ENCODE measurements at regions not wholly inside any gene's neighbourhood (a gene's known extent, or its start where the extent isn't known, plus 50 kb on each side); places are given as distances from the start of the nearest gene placed in this dataset.

DNA sequence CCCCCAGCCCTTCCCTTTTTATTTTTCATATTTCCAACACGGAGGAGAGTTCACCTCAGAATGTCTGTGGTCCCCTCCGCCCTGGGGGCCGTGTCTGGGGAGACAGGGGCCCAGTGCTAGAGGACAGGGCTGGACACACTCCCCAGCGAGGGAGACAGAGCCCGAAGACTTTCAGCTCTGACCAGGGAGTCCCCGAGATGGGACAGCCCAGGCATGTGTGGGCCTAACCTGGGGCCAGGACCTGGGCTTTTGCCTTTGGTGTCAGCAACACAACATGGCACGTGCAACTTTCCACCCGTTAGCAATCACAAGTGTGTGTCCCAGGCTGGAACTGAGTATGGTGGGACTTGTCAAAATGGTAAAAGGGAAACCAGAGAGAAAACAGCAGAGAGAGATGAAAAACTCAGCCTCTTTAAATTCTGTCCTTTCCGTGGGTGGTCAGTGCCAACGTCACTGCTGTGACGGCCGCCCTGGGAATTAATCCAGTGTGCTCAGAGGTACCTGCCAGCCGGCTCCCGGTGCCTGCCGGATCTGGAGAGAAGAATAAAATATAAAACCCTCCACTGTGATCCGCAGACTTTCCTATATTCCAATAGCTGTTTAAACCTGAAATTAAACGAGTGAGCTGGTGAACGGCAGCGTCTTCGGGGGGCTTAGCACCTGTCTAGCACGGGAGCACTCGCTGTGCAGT, 245.8 kb downstream of the EIPR1 start:
- TF ChIP-seq, protein P1, sequence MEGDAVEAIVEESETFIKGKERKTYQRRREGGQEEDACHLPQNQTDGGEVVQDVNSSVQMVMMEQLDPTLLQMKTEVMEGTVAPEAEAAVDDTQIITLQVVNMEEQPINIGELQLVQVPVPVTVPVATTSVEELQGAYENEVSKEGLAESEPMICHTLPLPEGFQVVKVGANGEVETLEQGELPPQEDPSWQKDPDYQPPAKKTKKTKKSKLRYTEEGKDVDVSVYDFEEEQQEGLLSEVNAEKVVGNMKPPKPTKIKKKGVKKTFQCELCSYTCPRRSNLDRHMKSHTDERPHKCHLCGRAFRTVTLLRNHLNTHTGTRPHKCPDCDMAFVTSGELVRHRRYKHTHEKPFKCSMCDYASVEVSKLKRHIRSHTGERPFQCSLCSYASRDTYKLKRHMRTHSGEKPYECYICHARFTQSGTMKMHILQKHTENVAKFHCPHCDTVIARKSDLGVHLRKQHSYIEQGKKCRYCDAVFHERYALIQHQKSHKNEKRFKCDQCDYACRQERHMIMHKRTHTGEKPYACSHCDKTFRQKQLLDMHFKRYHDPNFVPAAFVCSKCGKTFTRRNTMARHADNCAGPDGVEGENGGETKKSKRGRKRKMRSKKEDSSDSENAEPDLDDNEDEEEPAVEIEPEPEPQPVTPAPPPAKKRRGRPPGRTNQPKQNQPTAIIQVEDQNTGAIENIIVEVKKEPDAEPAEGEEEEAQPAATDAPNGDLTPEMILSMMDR (IDR thresholded peaks at IDR 0.05; ENCODE audit: low read depth, low read length) = no peak
- no peak overlapping the region for H3K27ac ChIP-seq
- H3K4me3 ChIP-seq (ENCODE audit: low read depth, low read length) = no peak overlapping the region
- peaks cover 6% of the 10 kb centered on the region for H3K9me3 ChIP-seq (ENCODE audit: severe bottlenecking)
- no peak for DNase-seq
- no peaks in the 10 kb centered on the region for H3K27me3 ChIP-seq (ENCODE audit: insufficient read depth, low read depth, severe bottlenecking)
- no peaks in the 10 kb centered on the region for H3K36me3 ChIP-seq

DNA sequence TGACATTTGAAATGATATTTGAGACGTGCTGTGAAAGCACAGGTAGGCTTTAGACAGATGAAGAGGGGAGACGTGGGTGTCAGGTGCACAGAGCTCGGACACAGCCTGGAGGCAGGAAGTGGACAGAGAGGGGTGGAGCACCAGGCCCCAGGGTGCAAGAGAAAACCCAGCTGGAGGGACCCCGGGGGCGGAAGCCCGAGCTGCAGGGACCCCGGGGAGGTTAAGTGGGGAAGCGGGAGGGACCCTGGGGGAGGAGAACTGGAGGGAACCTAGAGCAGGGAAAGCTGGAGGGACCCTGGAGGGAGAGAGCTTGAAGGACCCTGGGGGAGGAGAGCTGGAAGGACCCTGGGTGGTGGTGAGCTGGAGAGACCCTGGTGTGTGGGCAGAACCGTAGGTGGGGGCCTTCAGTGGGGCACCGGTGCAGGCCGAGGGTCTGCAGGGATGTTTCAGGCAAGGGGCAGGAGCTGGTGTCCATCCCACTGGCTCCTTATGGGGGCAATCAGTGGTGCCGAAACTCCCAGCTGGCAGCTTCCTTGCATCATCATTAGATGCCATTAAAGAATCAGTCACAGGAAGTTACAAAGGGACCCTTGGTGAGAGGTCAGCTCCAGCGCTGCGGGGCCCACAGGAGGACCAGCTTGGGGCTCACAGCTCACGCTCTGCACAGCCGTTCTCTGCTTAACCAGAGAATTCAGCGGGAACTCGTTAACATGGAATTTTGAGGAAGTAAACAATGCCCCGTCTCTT, 246.6 kb downstream of the EIPR1 start:
- TF ChIP-seq, protein P1 (IDR thresholded peaks at IDR 0.05; ENCODE audit: low read depth, low read length) = no peak
- Histone ChIP-seq H3K36me3 (no peaks in the 10 kb centered on the region), H3K9me3 (ENCODE audit: severe bottlenecking) (peaks cover 6% of the 10 kb centered on the region), H3K27ac (no peak overlapping the region), H3K4me3 (ENCODE audit: low read depth, low read length) (no peak overlapping the region), H3K27me3 (ENCODE audit: insufficient read depth, low read depth, severe bottlenecking) (no peaks in the 10 kb centered on the region)
- peak; percentile 5 for DNase-seq

DNA sequence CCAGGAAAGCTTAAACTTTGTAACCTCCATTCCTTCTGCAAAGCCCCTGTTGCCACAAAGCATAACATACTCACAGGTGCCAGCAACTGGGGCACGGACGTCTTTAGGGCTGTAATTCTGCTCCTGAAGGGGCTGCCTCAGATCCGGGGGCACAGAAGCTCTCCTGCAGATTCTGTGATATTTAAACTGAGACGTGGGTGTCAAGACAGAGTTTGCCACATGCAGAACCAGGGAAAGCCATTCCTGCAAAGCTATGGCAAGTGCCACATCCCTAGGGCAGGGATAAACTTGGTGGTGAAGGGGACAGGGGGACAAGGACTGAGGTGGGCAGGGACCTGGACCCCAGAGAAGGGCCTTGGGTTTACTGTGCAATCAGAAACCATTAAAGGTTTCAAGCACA, 247.2 kb downstream of the EIPR1 start:
- DNase-seq = no peak
- H3K27ac ChIP-seq = no peak overlapping the region
- H3K9me3 ChIP-seq (ENCODE audit: severe bottlenecking) = no peaks in the 10 kb centered on the region
- H3K36me3 ChIP-seq = no peaks in the 10 kb centered on the region
- H3K27me3 ChIP-seq (ENCODE audit: insufficient read depth, low read depth, severe bottlenecking) = no peaks in the 10 kb centered on the region
- H3K4me3 ChIP-seq (ENCODE audit: low read depth, low read length) = no peak overlapping the region
- TF ChIP-seq, protein P1 (IDR thresholded peaks at IDR 0.05; ENCODE audit: low read depth, low read length) = no peak

DNA sequence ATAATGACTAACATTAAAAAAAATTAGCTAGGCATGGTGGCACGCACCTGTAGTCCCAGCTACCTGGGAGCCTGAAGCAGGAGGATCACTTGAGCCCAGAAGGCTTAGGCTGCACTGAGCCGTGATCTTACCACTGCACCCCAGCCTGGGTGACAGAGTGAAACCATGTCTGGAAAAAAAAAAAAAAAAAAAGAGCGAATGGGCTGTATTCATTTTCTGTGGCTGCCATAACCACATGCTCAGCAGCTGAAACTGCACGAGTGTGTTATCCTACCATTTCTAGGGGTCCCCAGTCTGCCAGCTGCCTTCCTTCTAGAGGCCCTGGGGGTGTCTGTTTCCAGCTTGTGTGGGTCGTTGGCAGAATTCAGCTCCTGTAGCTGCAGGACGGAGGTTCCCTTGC, 247.8 kb downstream of the EIPR1 start:
- Histone ChIP-seq H3K4me3 (ENCODE audit: low read depth, low read length) (no peak overlapping the region), H3K27me3 (ENCODE audit: insufficient read depth, low read depth, severe bottlenecking) (no peaks in the 10 kb centered on the region), H3K9me3 (ENCODE audit: severe bottlenecking) (no peaks in the 10 kb centered on the region), H3K36me3 (no peaks in the 10 kb centered on the region), H3K27ac (no peak overlapping the region)
- TF ChIP-seq, protein P1 (IDR thresholded peaks at IDR 0.05; ENCODE audit: low read depth, low read length) = no peak
- no peak for DNase-seq

DNA sequence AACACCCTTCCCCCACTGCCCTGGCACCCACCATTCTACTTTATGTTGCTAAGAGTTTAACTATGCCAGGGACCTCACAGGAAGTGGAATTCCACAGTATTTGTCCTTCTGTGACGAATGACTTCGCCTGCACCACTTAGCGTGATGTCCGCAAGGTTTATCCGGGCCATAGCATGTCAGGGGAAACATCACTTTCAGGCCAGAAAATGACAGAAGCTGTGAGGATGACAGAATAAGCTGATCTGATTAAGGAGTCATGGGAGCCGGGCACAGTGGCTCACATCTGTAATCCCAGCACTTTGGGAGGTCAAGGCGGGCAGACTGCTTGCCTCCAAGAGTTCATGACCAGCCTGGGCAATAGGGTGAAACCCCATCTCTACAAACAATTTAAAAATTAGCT, 248.8 kb downstream of the EIPR1 start:
- Histone ChIP-seq H3K27me3 (ENCODE audit: insufficient read depth, low read depth, severe bottlenecking) (no peaks in the 10 kb centered on the region), H3K4me3 (ENCODE audit: low read depth, low read length) (no peak overlapping the region)

More for the DNA sequence above, 248.8 kb downstream of the EIPR1 start:
- peak; percentile 56 for DNase-seq
- no peaks in the 10 kb centered on the region for H3K9me3 ChIP-seq (ENCODE audit: severe bottlenecking)
- no peaks in the 10 kb centered on the region for H3K36me3 ChIP-seq
- TF ChIP-seq, protein P1 (IDR thresholded peaks at IDR 0.05; ENCODE audit: low read depth, low read length) = no peak
- H3K27ac ChIP-seq = no peak overlapping the region

Data from WERI-Rb-1 (cell line).